ENCODE measurements at regions not wholly inside any gene's neighbourhood (a gene's known extent, or its start where the extent isn't known, plus 50 kb on each side); places are given as distances from the start of the nearest gene placed in this dataset.

GRCh38 chr15:39216816-39217215, 364.1 kb upstream of the THBS1 start:
- TF ChIP-seq CTCF (IDR thresholded peaks at IDR 0.05) (no peak), POLR2A (IDR thresholded peaks at IDR 0.05) (no peak)

Measured in esophagus squamous epithelium (tissue), 4 donors.